HCT116 (cell line): ENCODE measurements at regions not wholly inside any gene's neighbourhood (a gene's known extent, or its start where the extent isn't known, plus 50 kb on each side); places are given as distances from the start of the nearest gene placed in this dataset.

Experiments
- ATAC-seq: fragments of 200-7000 bp; cut with Tn5 transposase; 2 replicates; pipeline ENCODE4 v1.9.1; 2020; ENCODE audit warnings: mild to moderate bottlenecking, moderate library complexity
- BruUV-seq: library from RNA; stranded (reverse); fragments of 400-500 nt; replicated peaks from 2 replicates; lab custom pipeline; 2021; lab: Mats Ljungman, UMichigan
- CTCF ChIA-PET: fragments of 300-600 bp; sonication (Branson Sonifier 250); formaldehyde crosslinking; loops from one replicate; lab custom pipeline; 2021; ENCODE audit warnings: antibody characterized with exemption; lab: Charles Lee
- POLR2A ChIA-PET: fragments of 300-600, 350-600 bp; sonication (Branson Sonifier 250); formaldehyde crosslinking; loops from one replicate; lab custom pipeline; 2021; ENCODE audit warnings: antibody characterized with exemption; lab: Charles Lee
- RAD21 ChIA-PET, 2 experiments: fragments of 300-600 bp; sonication (Branson Sonifier 250); formaldehyde crosslinking; loops; one replicate each; lab custom pipeline; 2023; ENCODE audit warnings: low total read pairs in 2 of 2; ENCODE audit not compliant: uncharacterized antibody in 2 of 2, unreplicated experiment in 2 of 2, low non-redundant PET in 1 of 2; lab: Charles Lee
- DNase-seq: peaks from one replicate; pipeline ENCODE4 v3.0.0-alpha.2; 2010; ENCODE audit warnings: low read depth, low spot score
- H2AFZ ChIP-seq: fragments of 200-600 bp; shearing (Covaris generic), sonication (generic); 2 replicates; pipeline ENCODE4 v1.6.1; 2017; ENCODE audit warnings: low read depth, mixed run types, mixed read lengths, antibody characterized with exemption, low read length; ENCODE audit not compliant: poor library complexity, severe bottlenecking
- H3K27ac ChIP-seq: 2 replicates; pipeline ENCODE4 v1.5.1; 2012; ENCODE audit warnings: low read depth, low read length
- H3K27me3 ChIP-seq: fragments of 200-600 bp; sonication (generic); 2 replicates; pipeline ENCODE4 v1.6.1; 2016; ENCODE audit warnings: mixed run types, low read length, mixed read lengths; ENCODE audit not compliant: insufficient read depth
- H3K36me3 ChIP-seq, 2 experiments: fragments of 200-500 bp in 1 of 2; fragments of 200-600 bp in 1 of 2; sonication (Bioruptor generic) in 1 of 2; sonication (generic) in 1 of 2; 2 replicates each; pipeline versions ENCODE4 v1.5.1 to v1.6.1; 2014 to 2016; ENCODE audit warnings: low read length in 2 of 2, inconsistent platforms in 1 of 2, mixed read lengths in 1 of 2, mixed run types in 1 of 2; ENCODE audit not compliant: insufficient read depth in 2 of 2, control insufficient read depth in 1 of 2
- H3K4me1 ChIP-seq, 2 experiments: fragments of 200-600 bp in 1 of 2; sonication (generic) in 1 of 2; 2 replicates each; pipeline versions ENCODE4 v1.5.1 to v1.6.1; 2012 to 2017; ENCODE audit warnings: low read length in 2 of 2, inconsistent platforms in 1 of 2, mild to moderate bottlenecking in 1 of 2, mixed read lengths in 1 of 2, mixed run types in 1 of 2, moderate library complexity in 1 of 2; ENCODE audit not compliant: insufficient read depth in 2 of 2, control insufficient read depth in 1 of 2
- H3K4me2 ChIP-seq: fragments of 200-600 bp; sonication (generic); 2 replicates; pipeline ENCODE4 v1.6.1; 2017; ENCODE audit warnings: mixed run types, low read length, mixed read lengths
- H3K4me3 ChIP-seq, 2 experiments: fragments of 200-600 bp in 1 of 2; sonication (generic) in 1 of 2; replicated peaks in 1 of 2; 2 replicates each; pipeline ENCODE4 v1.5.1; 2011 to 2016; ENCODE audit warnings: low read length in 2 of 2, control low read depth in 1 of 2, low read depth in 1 of 2, mild to moderate bottlenecking in 1 of 2, mixed read lengths in 1 of 2, mixed run types in 1 of 2
- H3K79me2 ChIP-seq: fragments of 200-600 bp; sonication (generic); 2 replicates; pipeline ENCODE4 v1.6.1; 2017; ENCODE audit warnings: mild to moderate bottlenecking, mixed run types, low read length, moderate library complexity, mixed read lengths; ENCODE audit not compliant: insufficient read depth
- H3K9ac ChIP-seq: fragments of 200-600 bp; sonication (generic); 2 replicates; pipeline ENCODE4 v1.6.1; 2016; ENCODE audit warnings: low read length, mixed read lengths
- H3K9me2 ChIP-seq: fragments of 200-600 bp; sonication (generic), shearing (Covaris generic); 2 replicates; pipeline ENCODE4 v1.6.1; 2017; ENCODE audit warnings: mixed run types, mild to moderate bottlenecking, moderate library complexity; ENCODE audit not compliant: insufficient read depth
- H3K9me3 ChIP-seq, 2 experiments: fragments of 200-500 bp in 1 of 2; fragments of 200-600 bp in 1 of 2; sonication (Bioruptor generic) in 1 of 2; sonication (generic) in 1 of 2; 2 replicates each; pipeline ENCODE4 v1.6.1; 2014 to 2017; ENCODE audit warnings: low read length in 2 of 2, mixed read lengths in 2 of 2, inconsistent platforms in 1 of 2, low read depth in 1 of 2, mild to moderate bottlenecking in 1 of 2, mixed run types in 1 of 2, moderate library complexity in 1 of 2; ENCODE audit not compliant: control insufficient read depth in 1 of 2, insufficient read depth in 1 of 2
- H4K20me1 ChIP-seq: fragments of 200-600 bp; sonication (generic), shearing (Covaris generic); 2 replicates; pipeline ENCODE4 v1.6.1; 2017; ENCODE audit warnings: mixed run types, mild to moderate bottlenecking, moderate library complexity; ENCODE audit not compliant: insufficient read depth
- CEBPB ChIP-seq: IDR thresholded peaks from 2 replicates; pipeline ENCODE4 v1.6.1; 2012; ENCODE audit warnings: low read depth
- ELF1 ChIP-seq: IDR thresholded peaks from 2 replicates; pipeline ENCODE4 v1.6.1; 2012; ENCODE audit warnings: low read depth, borderline replicate concordance
- EZH2 ChIP-seq: fragments of 200-600 bp; sonication (generic); IDR thresholded peaks from 2 replicates; pipeline ENCODE4 v1.6.1; 2017; ENCODE audit warnings: antibody characterized with exemption, mixed run types
- EZH2phosphoT487 ChIP-seq: fragments of 200-600 bp; IDR thresholded peaks from 2 replicates; pipeline ENCODE4 v1.6.1; 2018; ENCODE audit warnings: antibody characterized with exemption, borderline replicate concordance
- FOSL1 ChIP-seq: IDR thresholded peaks from 2 replicates; pipeline ENCODE4 v1.6.1; 2012; ENCODE audit warnings: low read depth
- JUND ChIP-seq: IDR thresholded peaks from 2 replicates; pipeline ENCODE4 v1.6.1; 2012
- SIN3A ChIP-seq: IDR thresholded peaks from 2 replicates; pipeline ENCODE4 v1.6.1; 2012; ENCODE audit warnings: low read depth
- SRF ChIP-seq: IDR thresholded peaks from 2 replicates; pipeline ENCODE4 v1.6.1; 2012; ENCODE audit warnings: low read depth
- TCF7L2 ChIP-seq: IDR thresholded peaks from 2 replicates; pipeline ENCODE4 v1.7.0; 2011; ENCODE audit warnings: borderline replicate concordance, inconsistent platforms; ENCODE audit not compliant: insufficient read depth, insufficient read length; ENCODE audit errors: extremely low read depth
- YY1 ChIP-seq: IDR thresholded peaks from 2 replicates; pipeline ENCODE4 v1.6.1; 2011; ENCODE audit warnings: low read length, low read depth, moderate library complexity, mild to moderate bottlenecking; ENCODE audit not compliant: insufficient replicate concordance; ENCODE audit errors: extremely low read depth
- intact Hi-C: fragments of 100-400 bp; cut with micrococcal nuclease; formaldehyde crosslinking; loops from 2 replicates; pipeline ENCODE4 v1.10.0; 2022
- TF ChIP-seq, protein P1 (sequence below): IDR thresholded peaks from 2 replicates; pipeline ENCODE4 v1.6.1; 2012; ENCODE audit warnings: low read depth
- TF ChIP-seq, protein P2 (sequence below), 3 experiments: fragments of 200-600 bp in 1 of 3; sonication (generic) in 1 of 3; IDR thresholded peaks in 2 of 3; conservative IDR thresholded peaks in 1 of 3; 2 replicates each; pipeline ENCODE4 v1.5.1; 2012 to 2017; ENCODE audit warnings: low read depth in 2 of 3, low read length in 2 of 3, antibody characterized with exemption in 1 of 3, borderline replicate concordance in 1 of 3, control low read depth in 1 of 3, mild to moderate bottlenecking in 1 of 3, mixed read lengths in 1 of 3, mixed run types in 1 of 3, moderate library complexity in 1 of 3; ENCODE audit not compliant: insufficient read depth in 1 of 3
- TF ChIP-seq, protein P3 (sequence below): IDR thresholded peaks from 2 replicates; pipeline ENCODE4 v1.6.1; 2011; ENCODE audit warnings: mild to moderate bottlenecking, low read length, moderate library complexity; ENCODE audit not compliant: insufficient replicate concordance; ENCODE audit errors: extremely low read depth

DNA sequence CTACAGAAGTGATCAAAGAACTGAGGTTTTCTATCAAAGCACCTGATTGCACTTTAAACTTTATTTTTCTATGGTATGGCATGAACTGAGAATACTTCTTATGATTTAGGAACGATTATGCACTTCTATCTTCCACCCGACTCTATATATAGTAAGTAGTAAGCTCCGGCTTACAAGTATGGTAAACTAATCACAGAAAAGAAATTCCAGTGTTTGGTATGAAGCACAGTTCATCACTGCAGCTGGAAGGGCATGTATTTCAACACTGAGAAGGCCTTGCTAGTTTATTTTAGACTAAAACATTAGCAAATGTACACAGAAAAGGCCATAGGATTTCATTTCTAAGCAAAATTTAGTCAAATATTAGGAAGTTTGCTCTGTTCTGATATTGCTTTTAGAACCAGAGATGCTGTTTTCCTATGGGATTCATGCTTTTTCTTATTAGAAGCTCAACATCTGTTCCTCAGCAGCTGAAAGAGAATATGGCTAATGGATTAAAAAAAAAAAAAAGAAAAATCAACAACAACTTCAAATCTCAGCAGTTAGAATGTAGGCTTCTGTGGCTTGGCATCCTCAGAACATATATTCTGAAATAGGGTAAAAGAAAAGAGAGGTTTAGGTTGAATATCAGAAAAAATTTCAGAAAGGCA lies 273.5 kb downstream of the C4orf33 start:
- TF ChIP-seq YY1 (no peak), TCF7L2 (no peak), CEBPB (no peak), EZH2phosphoT487 (no peak), EZH2 (no peak), SRF (no peak), SIN3A (no peak), ELF1 (no peak), FOSL1 (no peak), JUND (no peak)
- TF ChIP-seq, protein P1, sequence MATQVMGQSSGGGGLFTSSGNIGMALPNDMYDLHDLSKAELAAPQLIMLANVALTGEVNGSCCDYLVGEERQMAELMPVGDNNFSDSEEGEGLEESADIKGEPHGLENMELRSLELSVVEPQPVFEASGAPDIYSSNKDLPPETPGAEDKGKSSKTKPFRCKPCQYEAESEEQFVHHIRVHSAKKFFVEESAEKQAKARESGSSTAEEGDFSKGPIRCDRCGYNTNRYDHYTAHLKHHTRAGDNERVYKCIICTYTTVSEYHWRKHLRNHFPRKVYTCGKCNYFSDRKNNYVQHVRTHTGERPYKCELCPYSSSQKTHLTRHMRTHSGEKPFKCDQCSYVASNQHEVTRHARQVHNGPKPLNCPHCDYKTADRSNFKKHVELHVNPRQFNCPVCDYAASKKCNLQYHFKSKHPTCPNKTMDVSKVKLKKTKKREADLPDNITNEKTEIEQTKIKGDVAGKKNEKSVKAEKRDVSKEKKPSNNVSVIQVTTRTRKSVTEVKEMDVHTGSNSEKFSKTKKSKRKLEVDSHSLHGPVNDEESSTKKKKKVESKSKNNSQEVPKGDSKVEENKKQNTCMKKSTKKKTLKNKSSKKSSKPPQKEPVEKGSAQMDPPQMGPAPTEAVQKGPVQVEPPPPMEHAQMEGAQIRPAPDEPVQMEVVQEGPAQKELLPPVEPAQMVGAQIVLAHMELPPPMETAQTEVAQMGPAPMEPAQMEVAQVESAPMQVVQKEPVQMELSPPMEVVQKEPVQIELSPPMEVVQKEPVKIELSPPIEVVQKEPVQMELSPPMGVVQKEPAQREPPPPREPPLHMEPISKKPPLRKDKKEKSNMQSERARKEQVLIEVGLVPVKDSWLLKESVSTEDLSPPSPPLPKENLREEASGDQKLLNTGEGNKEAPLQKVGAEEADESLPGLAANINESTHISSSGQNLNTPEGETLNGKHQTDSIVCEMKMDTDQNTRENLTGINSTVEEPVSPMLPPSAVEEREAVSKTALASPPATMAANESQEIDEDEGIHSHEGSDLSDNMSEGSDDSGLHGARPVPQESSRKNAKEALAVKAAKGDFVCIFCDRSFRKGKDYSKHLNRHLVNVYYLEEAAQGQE: no peak
- TF ChIP-seq, protein P2, sequence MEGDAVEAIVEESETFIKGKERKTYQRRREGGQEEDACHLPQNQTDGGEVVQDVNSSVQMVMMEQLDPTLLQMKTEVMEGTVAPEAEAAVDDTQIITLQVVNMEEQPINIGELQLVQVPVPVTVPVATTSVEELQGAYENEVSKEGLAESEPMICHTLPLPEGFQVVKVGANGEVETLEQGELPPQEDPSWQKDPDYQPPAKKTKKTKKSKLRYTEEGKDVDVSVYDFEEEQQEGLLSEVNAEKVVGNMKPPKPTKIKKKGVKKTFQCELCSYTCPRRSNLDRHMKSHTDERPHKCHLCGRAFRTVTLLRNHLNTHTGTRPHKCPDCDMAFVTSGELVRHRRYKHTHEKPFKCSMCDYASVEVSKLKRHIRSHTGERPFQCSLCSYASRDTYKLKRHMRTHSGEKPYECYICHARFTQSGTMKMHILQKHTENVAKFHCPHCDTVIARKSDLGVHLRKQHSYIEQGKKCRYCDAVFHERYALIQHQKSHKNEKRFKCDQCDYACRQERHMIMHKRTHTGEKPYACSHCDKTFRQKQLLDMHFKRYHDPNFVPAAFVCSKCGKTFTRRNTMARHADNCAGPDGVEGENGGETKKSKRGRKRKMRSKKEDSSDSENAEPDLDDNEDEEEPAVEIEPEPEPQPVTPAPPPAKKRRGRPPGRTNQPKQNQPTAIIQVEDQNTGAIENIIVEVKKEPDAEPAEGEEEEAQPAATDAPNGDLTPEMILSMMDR (IDR thresholded peaks at IDR 0.05 in 2 of 3, conservative IDR thresholded peaks at IDR 0.05 in 1 of 3; ENCODE audit: borderline replicate concordance in 1 of 3, insufficient read depth in 1 of 3, low read depth in 2 of 3, low read length in 2 of 3): no peak
- TF ChIP-seq, protein P3, sequence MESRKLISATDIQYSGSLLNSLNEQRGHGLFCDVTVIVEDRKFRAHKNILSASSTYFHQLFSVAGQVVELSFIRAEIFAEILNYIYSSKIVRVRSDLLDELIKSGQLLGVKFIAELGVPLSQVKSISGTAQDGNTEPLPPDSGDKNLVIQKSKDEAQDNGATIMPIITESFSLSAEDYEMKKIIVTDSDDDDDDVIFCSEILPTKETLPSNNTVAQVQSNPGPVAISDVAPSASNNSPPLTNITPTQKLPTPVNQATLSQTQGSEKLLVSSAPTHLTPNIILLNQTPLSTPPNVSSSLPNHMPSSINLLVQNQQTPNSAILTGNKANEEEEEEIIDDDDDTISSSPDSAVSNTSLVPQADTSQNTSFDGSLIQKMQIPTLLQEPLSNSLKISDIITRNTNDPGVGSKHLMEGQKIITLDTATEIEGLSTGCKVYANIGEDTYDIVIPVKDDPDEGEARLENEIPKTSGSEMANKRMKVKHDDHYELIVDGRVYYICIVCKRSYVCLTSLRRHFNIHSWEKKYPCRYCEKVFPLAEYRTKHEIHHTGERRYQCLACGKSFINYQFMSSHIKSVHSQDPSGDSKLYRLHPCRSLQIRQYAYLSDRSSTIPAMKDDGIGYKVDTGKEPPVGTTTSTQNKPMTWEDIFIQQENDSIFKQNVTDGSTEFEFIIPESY: no peak
- RAD21 ChIA-PET: no interaction called here
- POLR2A ChIA-PET: no interaction called here
- no peak overlapping the region for H3K4me2 ChIP-seq
- BruUV-seq: no TSS peak
- ATAC-seq: no peak
- no peaks in the 10 kb centered on the region for H3K79me2 ChIP-seq
- no peak overlapping the region for H3K27ac ChIP-seq
- H3K9me2 ChIP-seq: no peaks in the 10 kb centered on the region
- no peaks in the 10 kb centered on the region for H3K9me3 ChIP-seq
- H2AFZ ChIP-seq: no peak overlapping the region
- H3K36me3 ChIP-seq: no peaks in the 10 kb centered on the region
- intact Hi-C loops: loop anchor here (10.0 kb wide), 3 partner anchors 375 to 1715 kb away; no protein-coding TSS in a partner anchor
- CTCF ChIA-PET: no interaction called here
- H3K9ac ChIP-seq: no peak overlapping the region
- no peak overlapping the region for H3K4me3 ChIP-seq
- no peaks in the 10 kb centered on the region for H3K27me3 ChIP-seq
- no peak for DNase-seq
- no peaks in the 10 kb centered on the region for H3K4me1 ChIP-seq
- no peaks in the 10 kb centered on the region for H4K20me1 ChIP-seq
